ENCODE measurements at regions not wholly inside any gene's neighbourhood (a gene's known extent, or its start where the extent isn't known, plus 50 kb on each side); places are given as distances from the start of the nearest gene placed in this dataset.

DNA sequence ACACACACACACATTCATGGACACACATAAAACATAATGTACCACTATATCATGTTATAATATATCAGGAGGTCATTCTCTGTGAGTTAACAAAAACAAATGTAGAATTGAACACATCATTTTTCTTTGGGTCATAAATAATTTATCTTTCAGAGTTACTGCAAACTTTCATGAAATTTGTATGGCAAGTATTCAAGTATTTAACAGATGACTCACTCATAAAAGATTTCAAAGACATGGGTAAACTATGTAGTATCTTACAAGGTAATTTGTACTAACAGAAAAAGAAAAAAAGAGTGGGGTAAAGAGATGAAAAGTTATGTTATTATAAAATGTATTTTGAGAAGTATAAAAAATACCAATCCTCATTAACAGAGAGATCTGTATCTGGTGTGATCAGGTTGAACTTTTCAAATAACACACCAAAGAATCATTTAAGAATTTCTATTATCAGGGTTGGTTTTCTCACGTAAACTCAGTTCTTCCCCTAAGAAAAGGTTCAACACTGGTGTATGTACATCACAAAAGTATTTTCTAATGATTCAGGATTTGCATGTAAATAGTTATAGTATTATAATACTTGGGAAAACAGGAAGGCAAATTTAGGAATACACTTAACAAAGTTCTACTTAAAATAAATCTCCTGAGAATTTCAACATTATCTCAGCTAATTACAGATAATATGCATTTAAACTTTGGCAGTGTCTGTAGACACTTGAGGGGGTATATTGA is 933.1 kb upstream of the LRRN3 start:
- no peak overlapping the region for H3K27ac ChIP-seq (ENCODE audit: low read depth in 1 of 2, low read length in 1 of 2)
- no peaks in the 10 kb centered on the region for H3K27me3 ChIP-seq (ENCODE audit: control insufficient read depth in 3 of 3, insufficient read depth in 3 of 3, low read length in 2 of 3)
- H3K9ac ChIP-seq (ENCODE audit: insufficient read depth in 1 of 2, low read length in 2 of 2): no peak overlapping the region
- ATAC-seq (ENCODE audit: insufficient read depth, low FRiP score): no peak
- no peak for DNase-seq
- H3K4me1 ChIP-seq (ENCODE audit: control insufficient read depth in 5 of 5, insufficient read depth in 5 of 5, low read length in 5 of 5): no peaks in the 10 kb centered on the region
- no peaks in the 10 kb centered on the region for H3K9me3 ChIP-seq (ENCODE audit: control insufficient read depth in 4 of 4, insufficient read depth in 3 of 4, low read length in 3 of 4)
- no peaks in the 10 kb centered on the region for H3K36me3 ChIP-seq (ENCODE audit: control insufficient read depth in 4 of 4, insufficient read depth in 4 of 4, low read length in 4 of 4)
- no peak overlapping the region for H3K4me3 ChIP-seq
- 0 to 33% methylated on average over 1 of the region's 1 CpG for WGBS, 2 donors
- TF ChIP-seq, protein P1, sequence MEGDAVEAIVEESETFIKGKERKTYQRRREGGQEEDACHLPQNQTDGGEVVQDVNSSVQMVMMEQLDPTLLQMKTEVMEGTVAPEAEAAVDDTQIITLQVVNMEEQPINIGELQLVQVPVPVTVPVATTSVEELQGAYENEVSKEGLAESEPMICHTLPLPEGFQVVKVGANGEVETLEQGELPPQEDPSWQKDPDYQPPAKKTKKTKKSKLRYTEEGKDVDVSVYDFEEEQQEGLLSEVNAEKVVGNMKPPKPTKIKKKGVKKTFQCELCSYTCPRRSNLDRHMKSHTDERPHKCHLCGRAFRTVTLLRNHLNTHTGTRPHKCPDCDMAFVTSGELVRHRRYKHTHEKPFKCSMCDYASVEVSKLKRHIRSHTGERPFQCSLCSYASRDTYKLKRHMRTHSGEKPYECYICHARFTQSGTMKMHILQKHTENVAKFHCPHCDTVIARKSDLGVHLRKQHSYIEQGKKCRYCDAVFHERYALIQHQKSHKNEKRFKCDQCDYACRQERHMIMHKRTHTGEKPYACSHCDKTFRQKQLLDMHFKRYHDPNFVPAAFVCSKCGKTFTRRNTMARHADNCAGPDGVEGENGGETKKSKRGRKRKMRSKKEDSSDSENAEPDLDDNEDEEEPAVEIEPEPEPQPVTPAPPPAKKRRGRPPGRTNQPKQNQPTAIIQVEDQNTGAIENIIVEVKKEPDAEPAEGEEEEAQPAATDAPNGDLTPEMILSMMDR (IDR thresholded peaks at IDR 0.05; ENCODE audit: control extremely low read depth, extremely low read depth): no peak

DNA sequence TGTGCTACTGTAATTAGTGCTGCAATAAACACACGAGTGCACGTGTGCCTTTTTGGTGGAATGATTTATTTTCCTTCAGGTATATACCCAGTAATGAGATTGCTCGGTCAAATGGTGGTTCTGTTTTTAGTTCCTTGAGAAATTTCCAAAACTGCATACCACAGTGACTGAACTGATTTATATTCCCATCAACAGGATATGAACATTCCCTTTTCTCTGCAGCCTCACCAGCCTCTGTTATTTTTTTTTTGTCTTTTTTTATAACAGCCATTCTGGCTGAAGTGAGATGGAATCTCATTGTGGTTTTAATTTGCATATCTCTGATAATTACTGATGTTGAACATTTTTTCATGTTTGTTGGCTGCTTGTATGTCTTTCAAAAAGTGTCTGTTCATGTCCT is 922.9 kb upstream of the LRRN3 start:
- no peak overlapping the region for H3K4me3 ChIP-seq
- H3K9ac ChIP-seq (ENCODE audit: insufficient read depth in 1 of 2, low read length in 2 of 2): no peak overlapping the region
- H3K9me3 ChIP-seq (ENCODE audit: control insufficient read depth in 4 of 4, insufficient read depth in 3 of 4, low read length in 3 of 4): no peaks in the 10 kb centered on the region
- H3K36me3 ChIP-seq (ENCODE audit: control insufficient read depth in 4 of 4, insufficient read depth in 4 of 4, low read length in 4 of 4): no peaks in the 10 kb centered on the region
- no peaks in the 10 kb centered on the region for H3K27me3 ChIP-seq (ENCODE audit: control insufficient read depth in 3 of 3, insufficient read depth in 3 of 3, low read length in 2 of 3)
- no peak for DNase-seq
- ATAC-seq (ENCODE audit: insufficient read depth, low FRiP score): no peak
- peaks cover 0 to 5% (median 0%) of the 10 kb centered on the region in 5 donors for H3K4me1 ChIP-seq (ENCODE audit: control insufficient read depth in 5 of 5, insufficient read depth in 5 of 5, low read length in 5 of 5)
- TF ChIP-seq, protein P1 (IDR thresholded peaks at IDR 0.05; ENCODE audit: control extremely low read depth, extremely low read depth): no peak
- H3K27ac ChIP-seq (ENCODE audit: low read depth in 1 of 2, low read length in 1 of 2): no peak overlapping the region
- 86 to 89% methylated on average over 3 of the region's 3 CpGs for WGBS, 2 donors

DNA sequence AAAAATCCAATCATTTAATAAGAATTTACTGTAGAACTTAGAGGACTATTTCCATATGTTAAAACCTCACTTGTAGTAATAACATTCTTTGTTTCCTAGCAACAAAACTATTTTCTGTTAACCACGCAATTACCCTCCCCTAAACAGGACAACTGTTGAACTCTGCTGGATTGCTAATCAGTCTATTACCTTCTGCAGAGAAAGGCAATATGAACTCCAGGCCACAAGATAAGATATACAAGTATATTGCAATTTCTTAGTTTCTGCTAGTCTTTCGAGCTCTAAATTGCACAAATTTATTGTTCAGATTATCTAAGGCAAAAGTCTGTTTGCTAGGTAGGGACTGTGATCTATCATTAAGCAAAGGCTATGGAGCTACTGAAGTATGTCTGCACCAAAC is 920.1 kb upstream of the LRRN3 start:
- Histone ChIP-seq H3K27ac (ENCODE audit: low read depth in 1 of 2, low read length in 1 of 2) (no peak overlapping the region), H3K9me3 (ENCODE audit: control insufficient read depth in 4 of 4, insufficient read depth in 3 of 4, low read length in 3 of 4) (no peaks in the 10 kb centered on the region), H3K4me3 (no peak overlapping the region), H3K9ac (ENCODE audit: insufficient read depth in 1 of 2, low read length in 2 of 2) (no peak overlapping the region), H3K27me3 (ENCODE audit: control insufficient read depth in 3 of 3, insufficient read depth in 3 of 3, low read length in 2 of 3) (no peaks in the 10 kb centered on the region), H3K4me1 (ENCODE audit: control insufficient read depth in 5 of 5, insufficient read depth in 5 of 5, low read length in 5 of 5) (peaks cover 0 to 5% (median 0%) of the 10 kb centered on the region in 5 donors), H3K36me3 (ENCODE audit: control insufficient read depth in 4 of 4, insufficient read depth in 4 of 4, low read length in 4 of 4) (no peaks in the 10 kb centered on the region)
- DNase-seq (peak in 2 of 3 donors; percentile 30 to 41), ATAC-seq (ENCODE audit: insufficient read depth, low FRiP score) (no peak)
- 78 to 86% methylated on average over 2 of the region's 2 CpGs for WGBS, 2 donors
- TF ChIP-seq, protein P1 (IDR thresholded peaks at IDR 0.05; ENCODE audit: control extremely low read depth, extremely low read depth): no peak

DNA sequence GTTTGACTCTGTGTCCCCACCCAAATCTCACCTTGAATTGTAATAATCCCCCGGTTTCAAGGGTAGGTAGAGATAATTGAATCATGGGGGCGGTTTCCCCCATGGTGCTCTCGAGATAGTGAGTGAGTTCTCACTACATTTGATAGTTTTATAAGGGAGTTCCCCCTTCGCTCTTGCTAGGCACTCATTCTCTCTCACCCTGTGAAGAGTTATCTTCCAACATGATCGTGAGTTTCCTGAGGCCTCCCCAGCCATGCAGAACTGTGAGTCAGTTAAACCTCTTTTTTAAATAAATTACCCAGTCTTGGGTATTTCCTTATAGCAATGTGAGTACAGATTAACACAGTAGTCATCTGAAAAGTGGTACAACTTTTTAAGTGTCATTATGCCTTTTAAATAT is 913.5 kb upstream of the LRRN3 start:
- Histone ChIP-seq H3K4me1 (ENCODE audit: control insufficient read depth in 5 of 5, insufficient read depth in 5 of 5, low read length in 5 of 5) (peaks cover 0 to 7% (median 0%) of the 10 kb centered on the region in 5 donors), H3K27me3 (ENCODE audit: control insufficient read depth in 3 of 3, insufficient read depth in 3 of 3, low read length in 2 of 3) (no peaks in the 10 kb centered on the region), H3K9ac (ENCODE audit: insufficient read depth in 1 of 2, low read length in 2 of 2) (no peak overlapping the region), H3K27ac (ENCODE audit: low read depth in 1 of 2, low read length in 1 of 2) (no peak overlapping the region), H3K36me3 (ENCODE audit: control insufficient read depth in 4 of 4, insufficient read depth in 4 of 4, low read length in 4 of 4) (no peaks in the 10 kb centered on the region), H3K4me3 (no peak overlapping the region), H3K9me3 (ENCODE audit: control insufficient read depth in 4 of 4, insufficient read depth in 3 of 4, low read length in 3 of 4) (no peaks in the 10 kb centered on the region)
- 86 to 89% methylated on average over 5 of the region's 5 CpGs for WGBS, 2 donors
- ATAC-seq (ENCODE audit: insufficient read depth, low FRiP score): no peak
- TF ChIP-seq, protein P1 (IDR thresholded peaks at IDR 0.05; ENCODE audit: control extremely low read depth, extremely low read depth): no peak
- no peak for DNase-seq
